ENCODE measurements at regions not wholly inside any gene's neighbourhood (a gene's known extent, or its start where the extent isn't known, plus 50 kb on each side); places are given as distances from the start of the nearest gene placed in this dataset.

GRCh38 chr1:175864625-175865024, 121.2 kb upstream of the TNR start:
- Histone ChIP-seq H3K4me1 (no peaks in the 10 kb centered on the region), H2AFZ (no peak overlapping the region), H3K27ac (no peak overlapping the region), H3K9ac (no peak overlapping the region), H3K9me3 (ENCODE audit: control insufficient read depth, low read length) (no peaks in the 10 kb centered on the region), H3K36me3 (ENCODE audit: control insufficient read depth, insufficient read depth, low read length) (no peaks in the 10 kb centered on the region), H3K27me3 (ENCODE audit: control insufficient read depth, insufficient read depth, low read length) (no peaks in the 10 kb centered on the region), H3K4me3 (ENCODE audit: low read depth, low read length) (no peak overlapping the region), H3K79me2 (no peaks in the 10 kb centered on the region), H3K4me2 (ENCODE audit: low read length) (no peak overlapping the region)
- no peak for TF ChIP-seq CTCF (IDR thresholded peaks at IDR 0.05)

- Histone ChIP-seq H3K79me2 (no peaks in the 10 kb centered on the region), H2AFZ (no peak overlapping the region), H3K4me2 (ENCODE audit: low read length) (no peak overlapping the region), H3K36me3 (ENCODE audit: control insufficient read depth, insufficient read depth, low read length) (no peaks in the 10 kb centered on the region), H3K4me1 (no peaks in the 10 kb centered on the region), H3K4me3 (ENCODE audit: low read depth, low read length) (no peak overlapping the region), H3K9ac (no peak overlapping the region), H3K9me3 (ENCODE audit: control insufficient read depth, low read length) (no peaks in the 10 kb centered on the region), H3K27ac (no peak overlapping the region), H3K27me3 (ENCODE audit: control insufficient read depth, insufficient read depth, low read length) (no peaks in the 10 kb centered on the region)
- no peak for TF ChIP-seq CTCF (IDR thresholded peaks at IDR 0.05)
These were observed 120.8 kb upstream of the TNR start for GRCh38 chr1:175864183-175864582.

- Histone ChIP-seq H3K27me3 (ENCODE audit: control insufficient read depth, insufficient read depth, low read length) (no peaks in the 10 kb centered on the region), H3K9me3 (ENCODE audit: control insufficient read depth, low read length) (no peaks in the 10 kb centered on the region), H3K4me2 (ENCODE audit: low read length) (no peak overlapping the region), H3K9ac (no peak overlapping the region), H3K79me2 (no peaks in the 10 kb centered on the region), H2AFZ (no peak overlapping the region), H3K36me3 (ENCODE audit: control insufficient read depth, insufficient read depth, low read length) (no peaks in the 10 kb centered on the region), H3K4me3 (ENCODE audit: low read depth, low read length) (no peak overlapping the region), H3K4me1 (no peaks in the 10 kb centered on the region), H3K27ac (no peak overlapping the region)
- TF ChIP-seq CTCF (IDR thresholded peaks at IDR 0.05) = no peak
These were observed 120.1 kb upstream of the TNR start for GRCh38 chr1:175863299-175864050.

GRCh38 chr1:175862408-175862807, 119.0 kb upstream of the TNR start:
- Histone ChIP-seq H3K4me2 (ENCODE audit: low read length) (no peak overlapping the region), H3K27ac (no peak overlapping the region), H3K4me1 (no peaks in the 10 kb centered on the region), H3K27me3 (ENCODE audit: control insufficient read depth, insufficient read depth, low read length) (no peaks in the 10 kb centered on the region), H3K79me2 (no peaks in the 10 kb centered on the region), H3K9me3 (ENCODE audit: control insufficient read depth, low read length) (no peaks in the 10 kb centered on the region), H3K9ac (no peak overlapping the region), H2AFZ (no peak overlapping the region), H3K36me3 (ENCODE audit: control insufficient read depth, insufficient read depth, low read length) (no peaks in the 10 kb centered on the region), H3K4me3 (ENCODE audit: low read depth, low read length) (no peak overlapping the region)
- no peak for TF ChIP-seq CTCF (IDR thresholded peaks at IDR 0.05)
